NCI-H526 (cell line): ENCODE measurements at regions not wholly inside any gene's neighbourhood (a gene's known extent, or its start where the extent isn't known, plus 50 kb on each side); places are given as distances from the start of the nearest gene placed in this dataset.

ENCODE experiments used
- DNase-seq, 2 experiments: peaks; one replicate each; lab custom pipeline; 2025; lab: John Stamatoyannopoulos, UW

- DNase-seq = no peak
Measured at GRCh38 chr22:49177666-49178065, 650.0 kb downstream of the BRD1 start.

- DNase-seq = no peak
Measured at GRCh38 chr22:49176956-49177355, 650.7 kb downstream of the BRD1 start.

GRCh38 chr22:49170053-49170452 lies 657.6 kb downstream of the BRD1 start:
- DNase-seq = no peak

- DNase-seq = no peak
Measured at GRCh38 chr22:49169074-49169744, 658.5 kb downstream of the BRD1 start.

GRCh38 chr22:49168219-49168813 lies 659.4 kb downstream of the BRD1 start:
- DNase-seq = no peak

- no peak for DNase-seq
Measured at GRCh38 chr22:49166746-49167145, 660.9 kb downstream of the BRD1 start.

GRCh38 chr22:49166211-49166610 lies 661.5 kb downstream of the BRD1 start:
- DNase-seq = no peak

- DNase-seq = no peak
Measured at GRCh38 chr22:49164773-49165320, 662.8 kb downstream of the BRD1 start.

- DNase-seq = no peak
Measured at GRCh38 chr22:49163960-49164690, 663.5 kb downstream of the BRD1 start.

GRCh38 chr22:49163258-49163959 lies 664.3 kb downstream of the BRD1 start:
- DNase-seq = no peak

GRCh38 chr22:49162841-49163240 lies 664.8 kb downstream of the BRD1 start:
- no peak for DNase-seq

- DNase-seq = no peak
Measured at GRCh38 chr22:49161002-49161850, 666.4 kb downstream of the BRD1 start.

GRCh38 chr22:49160261-49161001 lies 667.2 kb downstream of the BRD1 start:
- no peak for DNase-seq

- DNase-seq = no peak
Measured at GRCh38 chr22:49159711-49160110, 668.0 kb downstream of the BRD1 start.

GRCh38 chr22:49158741-49159564 lies 668.7 kb downstream of the BRD1 start:
- no peak for DNase-seq

- no peak for DNase-seq
Measured at GRCh38 chr22:49157529-49158339, 669.9 kb downstream of the BRD1 start.

- peak; percentile 52 to 53 for DNase-seq
Measured at GRCh38 chr22:49156662-49157285, 670.9 kb downstream of the BRD1 start.
